ENCODE measurements at regions not wholly inside any gene's neighbourhood (a gene's known extent, or its start where the extent isn't known, plus 50 kb on each side); places are given as distances from the start of the nearest gene placed in this dataset.
"Not testable (repeated sequence)": the region's sequence is repeated elsewhere in the genome, so short reads cannot be mapped to it uniquely, and the experiment has no call there.

GRCh38 chr2:106284255-106284654, 90.2 kb upstream of the UXS1 start:
- no peak overlapping the region for H2AFZ ChIP-seq (ENCODE audit: low read length)
- no peak overlapping the region for H3K9ac ChIP-seq (ENCODE audit: low read length)
- no peaks in the 10 kb centered on the region for H3K9me3 ChIP-seq (ENCODE audit: low read length)
- H3K27me3 ChIP-seq (ENCODE audit: insufficient read depth, low read length): no peaks in the 10 kb centered on the region
- no peak overlapping the region for H3K4me3 ChIP-seq (ENCODE audit: low read depth, low read length, poor library complexity, severe bottlenecking)
- no peaks in the 10 kb centered on the region for H3K9me2 ChIP-seq (ENCODE audit: low read depth, low read length)
- H3K79me2 ChIP-seq (ENCODE audit: insufficient read depth, low read length): no peaks in the 10 kb centered on the region
- H3K36me3 ChIP-seq (ENCODE audit: insufficient read depth, low read length): no peaks in the 10 kb centered on the region
- H3K4me1 ChIP-seq (ENCODE audit: insufficient read depth, low read length, severe bottlenecking): no peaks in the 10 kb centered on the region
- H3F3A ChIP-seq (ENCODE audit: insufficient read depth, low read length): no peaks in the 10 kb centered on the region
- no peak overlapping the region for H3K27ac ChIP-seq (ENCODE audit: low read depth, low read length, poor library complexity, severe bottlenecking)
- H4K20me1 ChIP-seq (ENCODE audit: insufficient read depth, low read length): no peaks in the 10 kb centered on the region
- H3K4me2 ChIP-seq (ENCODE audit: low read length): no peak overlapping the region
- TF ChIP-seq EZH2 (IDR thresholded peaks at IDR 0.05; ENCODE audit: borderline replicate concordance, low read length) (no peak), CTCF (IDR thresholded peaks at IDR 0.05; ENCODE audit: low read length) (no peak)

GRCh38 chr2:106283228-106284152, 89.4 kb upstream of the UXS1 start:
- H3K4me3 ChIP-seq (ENCODE audit: low read depth, low read length, poor library complexity, severe bottlenecking); H3K79me2 ChIP-seq (ENCODE audit: insufficient read depth, low read length); H3K27me3 ChIP-seq (ENCODE audit: insufficient read depth, low read length); H3K27ac ChIP-seq (ENCODE audit: low read depth, low read length, poor library complexity, severe bottlenecking); H4K20me1 ChIP-seq (ENCODE audit: insufficient read depth, low read length); H3K36me3 ChIP-seq (ENCODE audit: insufficient read depth, low read length); H3F3A ChIP-seq (ENCODE audit: insufficient read depth, low read length); H3K4me1 ChIP-seq (ENCODE audit: insufficient read depth, low read length, severe bottlenecking); H3K4me2 ChIP-seq (ENCODE audit: low read length); H3K9me2 ChIP-seq (ENCODE audit: low read depth, low read length); H3K9me3 ChIP-seq (ENCODE audit: low read length); H2AFZ ChIP-seq (ENCODE audit: low read length); H3K9ac ChIP-seq (ENCODE audit: low read length): not testable (repeated sequence)

- Histone ChIP-seq H2AFZ (ENCODE audit: low read length) (no peak overlapping the region), H3K79me2 (ENCODE audit: insufficient read depth, low read length) (no peaks in the 10 kb centered on the region), H3F3A (ENCODE audit: insufficient read depth, low read length) (no peaks in the 10 kb centered on the region), H4K20me1 (ENCODE audit: insufficient read depth, low read length) (no peaks in the 10 kb centered on the region), H3K9ac (ENCODE audit: low read length) (no peak overlapping the region), H3K27ac (ENCODE audit: low read depth, low read length, poor library complexity, severe bottlenecking) (no peak overlapping the region), H3K4me1 (ENCODE audit: insufficient read depth, low read length, severe bottlenecking) (no peaks in the 10 kb centered on the region), H3K9me3 (ENCODE audit: low read length) (no peaks in the 10 kb centered on the region), H3K4me3 (ENCODE audit: low read depth, low read length, poor library complexity, severe bottlenecking) (no peak overlapping the region), H3K4me2 (ENCODE audit: low read length) (no peak overlapping the region), H3K27me3 (ENCODE audit: insufficient read depth, low read length) (no peaks in the 10 kb centered on the region), H3K9me2 (ENCODE audit: low read depth, low read length) (no peaks in the 10 kb centered on the region), H3K36me3 (ENCODE audit: insufficient read depth, low read length) (no peaks in the 10 kb centered on the region)
- no peak for TF ChIP-seq CTCF (IDR thresholded peaks at IDR 0.05; ENCODE audit: low read length)
- no peak for TF ChIP-seq EZH2 (IDR thresholded peaks at IDR 0.05; ENCODE audit: borderline replicate concordance, low read length)
Measured at GRCh38 chr2:106282462-106283170, 88.5 kb upstream of the UXS1 start.

- not testable (repeated sequence) for H3F3A ChIP-seq (ENCODE audit: insufficient read depth, low read length); H3K9me3 ChIP-seq (ENCODE audit: low read length); H3K9me2 ChIP-seq (ENCODE audit: low read depth, low read length); H3K36me3 ChIP-seq (ENCODE audit: insufficient read depth, low read length); H3K4me3 ChIP-seq (ENCODE audit: low read depth, low read length, poor library complexity, severe bottlenecking); H3K4me1 ChIP-seq (ENCODE audit: insufficient read depth, low read length, severe bottlenecking); H2AFZ ChIP-seq (ENCODE audit: low read length); H4K20me1 ChIP-seq (ENCODE audit: insufficient read depth, low read length); H3K79me2 ChIP-seq (ENCODE audit: insufficient read depth, low read length); H3K9ac ChIP-seq (ENCODE audit: low read length); H3K4me2 ChIP-seq (ENCODE audit: low read length); H3K27me3 ChIP-seq (ENCODE audit: insufficient read depth, low read length); H3K27ac ChIP-seq (ENCODE audit: low read depth, low read length, poor library complexity, severe bottlenecking)
Measured at GRCh38 chr2:106281907-106282430, 87.9 kb upstream of the UXS1 start.

Measured in OCI-LY1 (cell line).